NCI-H1436 (cell line): ENCODE measurements at regions not wholly inside any gene's neighbourhood (a gene's known extent, or its start where the extent isn't known, plus 50 kb on each side); places are given as distances from the start of the nearest gene placed in this dataset.

Experiments used
- DNase-seq: peaks from one replicate; lab custom pipeline; 2025; lab: John Stamatoyannopoulos, UW

- no peak for DNase-seq
These were observed 348.3 kb upstream of the SOX11 start for GRCh38 chr2:5343785-5344335.

GRCh38 chr2:5352286-5352685, 339.9 kb upstream of the SOX11 start:
- DNase-seq, result no peak

- DNase-seq, result no peak
These were observed 338.6 kb upstream of the SOX11 start for GRCh38 chr2:5353565-5353964.

GRCh38 chr2:5359397-5359796, 332.8 kb upstream of the SOX11 start:
- no peak for DNase-seq

- no peak for DNase-seq
These were observed 332.1 kb upstream of the SOX11 start for GRCh38 chr2:5360081-5360480.

- DNase-seq, result no peak
These were observed 327.8 kb upstream of the SOX11 start for GRCh38 chr2:5364361-5364760.

GRCh38 chr2:5365871-5366461, 326.2 kb upstream of the SOX11 start:
- DNase-seq, result no peak

- no peak for DNase-seq
These were observed 324.9 kb upstream of the SOX11 start for GRCh38 chr2:5367321-5367720.

- DNase-seq, result no peak
These were observed 323.9 kb upstream of the SOX11 start for GRCh38 chr2:5368263-5368662.

- DNase-seq, result no peak
These were observed 322.7 kb upstream of the SOX11 start for GRCh38 chr2:5369510-5369909.

GRCh38 chr2:5370158-5370557, 322.0 kb upstream of the SOX11 start:
- DNase-seq, result no peak

- DNase-seq, result no peak
These were observed 320.0 kb upstream of the SOX11 start for GRCh38 chr2:5372141-5372540.

- DNase-seq, result peak; percentile 30
These were observed 319.0 kb upstream of the SOX11 start for GRCh38 chr2:5373200-5373599.

- no peak for DNase-seq
These were observed 317.4 kb upstream of the SOX11 start for GRCh38 chr2:5374762-5375161.

GRCh38 chr2:5377323-5377722, 314.9 kb upstream of the SOX11 start:
- no peak for DNase-seq

GRCh38 chr2:5379811-5380210, 312.4 kb upstream of the SOX11 start:
- DNase-seq, result no peak

- no peak for DNase-seq
These were observed 306.6 kb upstream of the SOX11 start for GRCh38 chr2:5385596-5385995.

GRCh38 chr2:5387406-5387805, 304.8 kb upstream of the SOX11 start:
- DNase-seq, result no peak

- no peak for DNase-seq
These were observed 302.4 kb upstream of the SOX11 start for GRCh38 chr2:5389740-5390139.

GRCh38 chr2:5391362-5391761, 300.8 kb upstream of the SOX11 start:
- no peak for DNase-seq

- no peak for DNase-seq
These were observed 299.5 kb upstream of the SOX11 start for GRCh38 chr2:5392658-5393057.

- no peak for DNase-seq
These were observed 298.7 kb upstream of the SOX11 start for GRCh38 chr2:5393474-5393873.

GRCh38 chr2:5394223-5394622, 298.0 kb upstream of the SOX11 start:
- no peak for DNase-seq

GRCh38 chr2:5401115-5401657, 291.0 kb upstream of the SOX11 start:
- no peak for DNase-seq
